HepG2 (cell line): ENCODE measurements at regions not wholly inside any gene's neighbourhood (a gene's known extent, or its start where the extent isn't known, plus 50 kb on each side); places are given as distances from the start of the nearest gene placed in this dataset.

Source experiments
- ATAC-seq: fragments of 200-7000 bp; cut with Tn5 transposase; 3 replicates; pipeline ENCODE4 v1.9.1; 2020; ENCODE audit warnings: mild to moderate bottlenecking, moderate library complexity
- BruUV-seq: library from RNA; stranded (reverse); fragments of 400-500 nt; replicated peaks from 2 replicates; lab custom pipeline; 2021; lab: Mats Ljungman, UMichigan
- CTCF ChIA-PET: fragments of 300-600 bp; formaldehyde crosslinking; extraction: SDS; loops from one replicate; lab custom pipeline; 2021; ENCODE audit warnings: low total read pairs, inconsistent platforms, low intra/inter-chr PET ratio; lab: Yijun Ruan, JAX
- POLR2A ChIA-PET: fragments of 350-600 bp; sonication (Branson Sonifier 250); formaldehyde crosslinking; loops from one replicate; lab custom pipeline; 2020; ENCODE audit warnings: antibody characterized with exemption, inconsistent platforms; lab: Yijun Ruan, JAX
- DNase-seq: peaks from one replicate; pipeline ENCODE4 v3.0.0-alpha.2; 2015; ENCODE audit warnings: low spot score
- FAIRE-seq: peaks from 3 replicates; lab custom pipeline; 2011; peaks lifted over from hg19 to GRCh38; lab: Jason Lieb, UNC
- H2AFZ ChIP-seq: one replicate; pipeline ENCODE4 v1.6.1; 2011; ENCODE audit warnings: low read length, inconsistent platforms
- H3K27ac ChIP-seq: fragments of 300-600 bp; 3 replicates; pipeline ENCODE4 v1.8.0; 2011; ENCODE audit warnings: mixed run types, mild to moderate bottlenecking, mixed read lengths, low read length, inconsistent platforms; ENCODE audit not compliant: insufficient read depth; ENCODE audit errors: extremely low read length
- H3K27me3 ChIP-seq, 2 experiments: fragments of 200-600 bp in 1 of 2; 2 replicates in 1 of 2; 3 replicates in 1 of 2; pipeline versions ENCODE4 v1.6.0 to v1.8.0; 2011; ENCODE audit warnings: low read length in 2 of 2, mild to moderate bottlenecking in 2 of 2, moderate library complexity in 2 of 2, inconsistent platforms in 1 of 2; ENCODE audit not compliant: insufficient read depth in 2 of 2, control insufficient read depth in 1 of 2
- H3K36me3 ChIP-seq, 2 experiments: fragments of 200-600 bp in 1 of 2; replicated peaks in 1 of 2; 2 replicates in 1 of 2; 3 replicates in 1 of 2; pipeline versions ENCODE4 v1.5.1 to v1.8.0; 2011; ENCODE audit warnings: low read length in 2 of 2, inconsistent platforms in 1 of 2; ENCODE audit not compliant: insufficient read depth in 2 of 2, control insufficient read depth in 1 of 2
- H3K4me1 ChIP-seq: 2 replicates; pipeline ENCODE4 v1.5.1; 2012; ENCODE audit warnings: low read length, inconsistent platforms; ENCODE audit not compliant: insufficient read depth
- H3K4me2 ChIP-seq: 2 replicates; pipeline ENCODE4 v1.6.0; 2011; ENCODE audit warnings: low read depth, low read length, inconsistent platforms
- H3K4me3 ChIP-seq, 3 experiments: fragments of 200-600 bp in 1 of 3; sonication (generic), shearing (Covaris generic) in 1 of 3; replicated peaks in 1 of 3; 2 replicates each; pipeline ENCODE4 v1.5.1; 2011 to 2016; ENCODE audit warnings: low read length in 3 of 3, inconsistent platforms in 2 of 3, low read depth in 2 of 3, mild to moderate bottlenecking in 2 of 3, control low read depth in 1 of 3, mixed read lengths in 1 of 3; ENCODE audit not compliant: insufficient read depth in 1 of 3
- H3K79me2 ChIP-seq: one replicate; pipeline ENCODE4 v1.6.1; 2011; ENCODE audit warnings: low read length, inconsistent platforms; ENCODE audit not compliant: insufficient read depth
- H3K9ac ChIP-seq: 2 replicates; pipeline ENCODE4 v1.6.0; 2011; ENCODE audit warnings: mild to moderate bottlenecking, low read depth, low read length, inconsistent platforms; ENCODE audit not compliant: insufficient read depth
- H3K9me3 ChIP-seq: 2 replicates; pipeline ENCODE4 v1.5.1; 2012; ENCODE audit warnings: mild to moderate bottlenecking, low read length
- H4K20me1 ChIP-seq: 2 replicates; pipeline ENCODE4 v1.6.0; 2011; ENCODE audit warnings: inconsistent platforms, mild to moderate bottlenecking, low read length, moderate library complexity; ENCODE audit not compliant: insufficient read depth
- KLF13 ChIP-seq: sonication (generic); formaldehyde crosslinking; IDR thresholded peaks from 2 replicates; pipeline ENCODE4 v1.4.0; 2020; ENCODE audit warnings: mild to moderate bottlenecking, missing genetic modification reagents
- MTA3 ChIP-seq: sonication (generic); formaldehyde crosslinking; IDR thresholded peaks from 2 replicates; pipeline ENCODE4 v1.4.0; 2020; ENCODE audit warnings: missing genetic modification reagents
- NFE2L2 ChIP-seq: fragments of 150-350 bp; IDR thresholded peaks from 2 replicates; pipeline ENCODE4 v1.6.1; 2014; ENCODE audit warnings: low read length
- NR3C1 ChIP-seq: sonication (generic); formaldehyde crosslinking; IDR thresholded peaks from 2 replicates; pipeline ENCODE4 v1.4.0; 2020; ENCODE audit warnings: missing genetic modification reagents
- SKIL ChIP-seq: sonication (generic); formaldehyde crosslinking; IDR thresholded peaks from 2 replicates; pipeline ENCODE4 v1.8.0; 2022; ENCODE audit warnings: missing genetic modification reagents, mild to moderate bottlenecking, moderate library complexity, borderline replicate concordance
- SSRP1 ChIP-seq: IDR thresholded peaks from 2 replicates; pipeline ENCODE4 v1.6.1; 2016; ENCODE audit warnings: control low read depth
- ZFP1 ChIP-seq: IDR thresholded peaks from 2 replicates; pipeline ENCODE4 v1.6.1; 2016
- ZNF703 ChIP-seq: sonication (generic); formaldehyde crosslinking; IDR thresholded peaks from 2 replicates; pipeline ENCODE4 v1.5.1; 2020; ENCODE audit warnings: missing genetic modification reagents, mild to moderate bottlenecking, moderate library complexity, borderline replicate concordance
- ZNF770 ChIP-seq: sonication (generic); formaldehyde crosslinking; IDR thresholded peaks from 2 replicates; pipeline ENCODE4 v1.5.0; 2020; ENCODE audit warnings: mild to moderate bottlenecking, missing genetic modification reagents
- ZNF777 ChIP-seq: sonication (generic); formaldehyde crosslinking; IDR thresholded peaks from 2 replicates; pipeline ENCODE4 v1.4.0; 2020; ENCODE audit warnings: missing genetic modification reagents
- WGBS: methylation state at CpG from one replicate; pipeline ENCODE4 v1.1.6; 2017; ENCODE audit warnings: low lambda C conversion rate; 5-methylcytosine and 5-hydroxymethylcytosine counted together
- in situ Hi-C: cut with HindIII; loops from 2 replicates; pipeline ENCODE4 v1.10.0; 2017; ENCODE audit warnings: low pct_unique_long_range_greater_than_20kb; ENCODE audit not compliant: extremely low pct_ligation_motif_present
- intact Hi-C: fragments of 100-400 bp; cut with micrococcal nuclease; formaldehyde crosslinking; loops from one replicate; pipeline ENCODE4 v1.10.0; 2022; ENCODE audit not compliant: unreplicated experiment
- TF ChIP-seq, protein P1 (sequence below): sonication (generic); formaldehyde crosslinking; IDR thresholded peaks from 2 replicates; pipeline ENCODE4 v1.4.0; 2020; ENCODE audit warnings: missing genetic modification reagents, borderline replicate concordance
- TF ChIP-seq, protein P2 (sequence below): sonication (generic); formaldehyde crosslinking; IDR thresholded peaks from 2 replicates; pipeline ENCODE4 v1.5.1; 2020; ENCODE audit warnings: mild to moderate bottlenecking, missing genetic modification reagents, moderate library complexity

DNA sequence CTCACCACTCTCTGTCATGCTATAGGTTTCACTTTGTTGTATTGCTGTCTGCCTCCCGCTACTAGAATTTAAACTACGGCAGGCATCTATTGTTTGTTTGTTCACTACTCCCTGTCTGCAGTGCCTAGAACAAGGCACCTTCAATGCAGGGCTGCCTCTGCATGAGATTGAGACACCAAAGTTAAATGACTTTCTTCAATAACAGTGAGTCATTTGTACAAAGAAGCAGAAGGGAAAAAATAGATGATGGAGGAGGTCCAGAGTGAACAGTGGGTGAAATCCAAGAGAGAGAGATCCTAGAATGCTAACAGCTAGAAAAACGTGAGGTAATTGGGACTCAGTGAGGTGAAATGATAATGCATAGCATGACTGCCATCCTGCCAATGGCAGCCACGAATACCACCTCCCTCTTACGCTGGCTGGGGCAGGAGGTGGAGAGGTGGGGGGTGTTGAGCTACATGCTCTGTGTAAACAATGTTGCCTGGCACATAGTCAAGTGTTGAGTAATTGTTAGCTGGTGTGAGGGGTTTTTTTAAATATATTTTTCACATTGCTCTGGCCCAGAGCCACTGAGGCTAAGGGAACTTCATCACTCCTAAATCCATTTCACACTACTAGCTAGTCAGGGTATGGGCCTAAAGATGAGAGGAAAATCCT, 367.6 kb downstream of the RPS29 start:
- Histone ChIP-seq H3K4me3 (no peak overlapping the region), H3K4me2 (no peak overlapping the region), H4K20me1 (no peaks in the 10 kb centered on the region), H3K4me1 (no peaks in the 10 kb centered on the region), H3K27me3 (no peaks in the 10 kb centered on the region), H3K79me2 (no peaks in the 10 kb centered on the region), H3K9me3 (no peaks in the 10 kb centered on the region), H3K27ac (no peak overlapping the region), H3K9ac (no peak overlapping the region), H3K36me3 (no peaks in the 10 kb centered on the region), H2AFZ (no peak overlapping the region)
- in situ Hi-C loops (no loop called here), intact Hi-C loops (no loop called here)
- FAIRE-seq (no peak), DNase-seq (no peak), ATAC-seq (no peak)
- no TSS peak for BruUV-seq
- under 1% methylated on average over 5 of the region's 5 CpGs for WGBS
- CTCF ChIA-PET = no interaction called here
- POLR2A ChIA-PET = no interaction called here
- TF ChIP-seq SSRP1 (CRISPR knock-in tag) = no peak
- TF ChIP-seq ZNF703 (CRISPR knock-in tag) = no peak
- TF ChIP-seq NR3C1 (CRISPR knock-in tag) = no peak
- TF ChIP-seq NFE2L2 = no peak
- no peak for TF ChIP-seq SKIL (CRISPR knock-in tag)
- no peak for TF ChIP-seq ZFP1 (CRISPR knock-in tag)
- no peak for TF ChIP-seq ZNF770 (CRISPR knock-in tag)
- no peak for TF ChIP-seq ZNF777 (CRISPR knock-in tag)
- no peak for TF ChIP-seq KLF13 (CRISPR knock-in tag)
- TF ChIP-seq, protein P1, sequence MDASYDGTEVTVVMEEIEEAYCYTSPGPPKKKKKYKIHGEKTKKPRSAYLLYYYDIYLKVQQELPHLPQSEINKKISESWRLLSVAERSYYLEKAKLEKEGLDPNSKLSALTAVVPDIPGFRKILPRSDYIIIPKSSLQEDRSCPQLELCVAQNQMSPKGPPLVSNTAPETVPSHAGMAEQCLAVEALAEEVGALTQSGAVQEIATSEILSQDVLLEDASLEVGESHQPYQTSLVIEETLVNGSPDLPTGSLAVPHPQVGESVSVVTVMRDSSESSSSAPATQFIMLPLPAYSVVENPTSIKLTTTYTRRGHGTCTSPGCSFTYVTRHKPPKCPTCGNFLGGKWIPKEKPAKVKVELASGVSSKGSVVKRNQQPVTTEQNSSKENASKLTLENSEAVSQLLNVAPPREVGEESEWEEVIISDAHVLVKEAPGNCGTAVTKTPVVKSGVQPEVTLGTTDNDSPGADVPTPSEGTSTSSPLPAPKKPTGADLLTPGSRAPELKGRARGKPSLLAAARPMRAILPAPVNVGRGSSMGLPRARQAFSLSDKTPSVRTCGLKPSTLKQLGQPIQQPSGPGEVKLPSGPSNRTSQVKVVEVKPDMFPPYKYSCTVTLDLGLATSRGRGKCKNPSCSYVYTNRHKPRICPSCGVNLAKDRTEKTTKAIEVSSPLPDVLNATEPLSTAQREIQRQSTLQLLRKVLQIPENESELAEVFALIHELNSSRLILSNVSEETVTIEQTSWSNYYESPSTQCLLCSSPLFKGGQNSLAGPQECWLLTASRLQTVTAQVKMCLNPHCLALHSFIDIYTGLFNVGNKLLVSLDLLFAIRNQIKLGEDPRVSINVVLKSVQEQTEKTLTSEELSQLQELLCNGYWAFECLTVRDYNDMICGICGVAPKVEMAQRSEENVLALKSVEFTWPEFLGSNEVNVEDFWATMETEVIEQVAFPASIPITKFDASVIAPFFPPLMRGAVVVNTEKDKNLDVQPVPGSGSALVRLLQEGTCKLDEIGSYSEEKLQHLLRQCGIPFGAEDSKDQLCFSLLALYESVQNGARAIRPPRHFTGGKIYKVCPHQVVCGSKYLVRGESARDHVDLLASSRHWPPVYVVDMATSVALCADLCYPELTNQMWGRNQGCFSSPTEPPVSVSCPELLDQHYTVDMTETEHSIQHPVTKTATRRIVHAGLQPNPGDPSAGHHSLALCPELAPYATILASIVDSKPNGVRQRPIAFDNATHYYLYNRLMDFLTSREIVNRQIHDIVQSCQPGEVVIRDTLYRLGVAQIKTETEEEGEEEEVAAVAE (CRISPR knock-in tag) = no peak
- TF ChIP-seq, protein P2, sequence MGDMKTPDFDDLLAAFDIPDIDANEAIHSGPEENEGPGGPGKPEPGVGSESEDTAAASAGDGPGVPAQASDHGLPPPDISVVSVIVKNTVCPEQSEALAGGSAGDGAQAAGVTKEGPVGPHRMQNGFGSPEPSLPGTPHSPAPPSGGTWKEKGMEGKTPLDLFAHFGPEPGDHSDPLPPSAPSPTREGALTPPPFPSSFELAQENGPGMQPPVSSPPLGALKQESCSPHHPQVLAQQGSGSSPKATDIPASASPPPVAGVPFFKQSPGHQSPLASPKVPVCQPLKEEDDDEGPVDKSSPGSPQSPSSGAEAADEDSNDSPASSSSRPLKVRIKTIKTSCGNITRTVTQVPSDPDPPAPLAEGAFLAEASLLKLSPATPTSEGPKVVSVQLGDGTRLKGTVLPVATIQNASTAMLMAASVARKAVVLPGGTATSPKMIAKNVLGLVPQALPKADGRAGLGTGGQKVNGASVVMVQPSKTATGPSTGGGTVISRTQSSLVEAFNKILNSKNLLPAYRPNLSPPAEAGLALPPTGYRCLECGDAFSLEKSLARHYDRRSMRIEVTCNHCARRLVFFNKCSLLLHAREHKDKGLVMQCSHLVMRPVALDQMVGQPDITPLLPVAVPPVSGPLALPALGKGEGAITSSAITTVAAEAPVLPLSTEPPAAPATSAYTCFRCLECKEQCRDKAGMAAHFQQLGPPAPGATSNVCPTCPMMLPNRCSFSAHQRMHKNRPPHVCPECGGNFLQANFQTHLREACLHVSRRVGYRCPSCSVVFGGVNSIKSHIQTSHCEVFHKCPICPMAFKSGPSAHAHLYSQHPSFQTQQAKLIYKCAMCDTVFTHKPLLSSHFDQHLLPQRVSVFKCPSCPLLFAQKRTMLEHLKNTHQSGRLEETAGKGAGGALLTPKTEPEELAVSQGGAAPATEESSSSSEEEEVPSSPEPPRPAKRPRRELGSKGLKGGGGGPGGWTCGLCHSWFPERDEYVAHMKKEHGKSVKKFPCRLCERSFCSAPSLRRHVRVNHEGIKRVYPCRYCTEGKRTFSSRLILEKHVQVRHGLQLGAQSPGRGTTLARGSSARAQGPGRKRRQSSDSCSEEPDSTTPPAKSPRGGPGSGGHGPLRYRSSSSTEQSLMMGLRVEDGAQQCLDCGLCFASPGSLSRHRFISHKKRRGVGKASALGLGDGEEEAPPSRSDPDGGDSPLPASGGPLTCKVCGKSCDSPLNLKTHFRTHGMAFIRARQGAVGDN (CRISPR knock-in tag) = no peak
- no peak for TF ChIP-seq MTA3 (CRISPR knock-in tag)
